Breast epithelium (tissue), 3 donors: ENCODE measurements at regions not wholly inside any gene's neighbourhood (a gene's known extent, or its start where the extent isn't known, plus 50 kb on each side); places are given as distances from the start of the nearest gene placed in this dataset.

Experiments used
- CTCF ChIP-seq, 3 donors: fragments of 450-650 bp; IDR thresholded peaks; one replicate each; pipeline ENCODE4 v1.5.1; 2016 to 2017; ENCODE audit warnings: antibody characterized with exemption in 3 of 3, mild to moderate bottlenecking in 3 of 3, moderate library complexity in 3 of 3
- POLR2A ChIP-seq: fragments of 450-650 bp; IDR thresholded peaks from one replicate; pipeline ENCODE4 v1.6.1; 2016; ENCODE audit warnings: antibody characterized with exemption, mild to moderate bottlenecking, moderate library complexity
- POLR2AphosphoS5 ChIP-seq, 3 donors: sonication (generic); formaldehyde crosslinking; IDR thresholded peaks; one replicate each; pipeline ENCODE4 v1.6.1; 2017; ENCODE audit warnings: antibody characterized with exemption in 3 of 3

GRCh38 chr5:67997148-67997547 is 218.4 kb upstream of the PIK3R1 start:
- TF ChIP-seq POLR2AphosphoS5 (IDR thresholded peaks at IDR 0.05) (no peak), POLR2A (no peak), CTCF (IDR thresholded peaks at IDR 0.05) (no peak)
